Colonic mucosa (tissue), 4 donors: ENCODE measurements at regions not wholly inside any gene's neighbourhood (a gene's known extent, or its start where the extent isn't known, plus 50 kb on each side); places are given as distances from the start of the nearest gene placed in this dataset.
"Not testable (repeated sequence)": the region's sequence is repeated elsewhere in the genome, so short reads cannot be mapped to it uniquely, and the experiment has no call there.

ENCODE experiments used
- DNase-seq: peaks from one replicate; pipeline ENCODE4 v3.0.0-alpha.2; 2020
- H3K27ac ChIP-seq: fragments of 200-600 bp; one replicate; pipeline ENCODE4 v1.8.0; 2021
- H3K27me3 ChIP-seq: fragments of 200-600 bp; one replicate; pipeline ENCODE4 v1.8.0; 2021
- H3K36me3 ChIP-seq: fragments of 200-600 bp; one replicate; pipeline ENCODE4 v1.8.0; 2021
- H3K4me1 ChIP-seq: fragments of 200-600 bp; one replicate; pipeline ENCODE4 v1.8.0; 2021; ENCODE audit warnings: mild to moderate bottlenecking
- H3K4me3 ChIP-seq: fragments of 200-600 bp; one replicate; pipeline ENCODE4 v1.8.0; 2021
- H3K9ac ChIP-seq, 2 donors: one replicate each; pipeline ENCODE4 v1.7.0; 2013; ENCODE audit warnings: control low read depth in 2 of 2, low read depth in 2 of 2, low read length in 2 of 2
- H3K9me3 ChIP-seq: fragments of 200-600 bp; one replicate; pipeline ENCODE4 v1.8.0; 2021
- intact Hi-C: fragments of 100-400 bp; cut with DNase I; formaldehyde crosslinking; loops from one replicate; pipeline ENCODE4 v1.14.1; 2022
- TF ChIP-seq, protein P1 (sequence below): fragments of 200-600 bp; IDR thresholded peaks from one replicate; pipeline ENCODE4 v1.8.0; 2022; ENCODE audit warnings: antibody characterized with exemption, mild to moderate bottlenecking
- donor health status: healthy.
- donor health status: DM: no; HTN: no; CAD: no.
- donor health status: DM: no; HTN: no; CAD: no.

DNA sequence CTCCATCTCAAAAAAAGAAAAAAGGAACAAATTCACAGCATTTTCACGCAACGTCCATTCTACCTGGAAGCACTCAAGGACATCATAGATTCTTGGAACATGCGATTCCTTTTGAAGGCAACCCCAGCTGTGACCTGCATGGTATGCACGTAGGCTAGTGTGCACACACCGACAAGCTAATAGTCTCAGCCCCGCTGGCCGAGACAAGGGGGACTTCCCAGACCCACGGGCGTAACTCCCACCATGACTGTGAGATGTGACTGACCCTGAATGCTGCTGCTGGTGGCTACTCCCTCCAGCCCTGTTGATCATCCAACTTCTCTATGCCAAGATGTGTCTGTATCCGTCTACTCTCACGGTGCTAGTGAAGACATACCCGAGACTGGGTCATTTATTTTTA lies 78.3 kb downstream of the CRLF2 start:
- Histone ChIP-seq H3K9me3 (no peaks in the 10 kb centered on the region), H3K4me3 (no peak overlapping the region), H3K9ac (no peak overlapping the region), H3K27me3 (no peaks in the 10 kb centered on the region), H3K36me3 (no peaks in the 10 kb centered on the region), H3K27ac (no peak overlapping the region), H3K4me1 (no peaks in the 10 kb centered on the region)
- DNase-seq, result no peak
- intact Hi-C loops, result no loop called here
- TF ChIP-seq, protein P1, sequence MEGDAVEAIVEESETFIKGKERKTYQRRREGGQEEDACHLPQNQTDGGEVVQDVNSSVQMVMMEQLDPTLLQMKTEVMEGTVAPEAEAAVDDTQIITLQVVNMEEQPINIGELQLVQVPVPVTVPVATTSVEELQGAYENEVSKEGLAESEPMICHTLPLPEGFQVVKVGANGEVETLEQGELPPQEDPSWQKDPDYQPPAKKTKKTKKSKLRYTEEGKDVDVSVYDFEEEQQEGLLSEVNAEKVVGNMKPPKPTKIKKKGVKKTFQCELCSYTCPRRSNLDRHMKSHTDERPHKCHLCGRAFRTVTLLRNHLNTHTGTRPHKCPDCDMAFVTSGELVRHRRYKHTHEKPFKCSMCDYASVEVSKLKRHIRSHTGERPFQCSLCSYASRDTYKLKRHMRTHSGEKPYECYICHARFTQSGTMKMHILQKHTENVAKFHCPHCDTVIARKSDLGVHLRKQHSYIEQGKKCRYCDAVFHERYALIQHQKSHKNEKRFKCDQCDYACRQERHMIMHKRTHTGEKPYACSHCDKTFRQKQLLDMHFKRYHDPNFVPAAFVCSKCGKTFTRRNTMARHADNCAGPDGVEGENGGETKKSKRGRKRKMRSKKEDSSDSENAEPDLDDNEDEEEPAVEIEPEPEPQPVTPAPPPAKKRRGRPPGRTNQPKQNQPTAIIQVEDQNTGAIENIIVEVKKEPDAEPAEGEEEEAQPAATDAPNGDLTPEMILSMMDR, result no peak

DNA sequence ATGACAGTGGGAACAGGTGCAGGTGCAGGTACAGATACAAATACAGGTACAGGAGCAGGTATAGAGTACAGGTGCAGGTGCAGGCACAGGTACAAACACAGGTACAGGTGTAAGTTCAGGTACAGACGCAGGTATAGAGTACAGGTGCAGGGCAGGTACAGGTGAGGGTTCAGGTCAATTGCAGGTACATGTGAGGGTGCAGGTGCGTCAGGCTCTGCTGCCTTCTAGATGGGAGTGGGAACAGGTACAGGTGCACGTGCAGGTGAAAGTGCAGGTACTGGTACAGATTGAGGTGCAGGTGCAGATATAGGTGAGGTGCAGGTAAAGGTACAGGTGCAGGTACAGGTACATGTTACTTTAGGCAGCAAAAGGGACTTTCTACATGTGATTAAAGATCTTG lies 85.7 kb downstream of the CRLF2 start:
- no peaks in the 10 kb centered on the region for H3K36me3 ChIP-seq
- no peaks in the 10 kb centered on the region for H3K27me3 ChIP-seq
- no peak overlapping the region for H3K9ac ChIP-seq
- no peaks in the 10 kb centered on the region for H3K9me3 ChIP-seq
- intact Hi-C loops, result no loop called here
- H3K27ac ChIP-seq, result no peak overlapping the region
- H3K4me1 ChIP-seq, result no peaks in the 10 kb centered on the region
- DNase-seq, result no peak
- TF ChIP-seq, protein P1, result no peak
- no peak overlapping the region for H3K4me3 ChIP-seq

DNA sequence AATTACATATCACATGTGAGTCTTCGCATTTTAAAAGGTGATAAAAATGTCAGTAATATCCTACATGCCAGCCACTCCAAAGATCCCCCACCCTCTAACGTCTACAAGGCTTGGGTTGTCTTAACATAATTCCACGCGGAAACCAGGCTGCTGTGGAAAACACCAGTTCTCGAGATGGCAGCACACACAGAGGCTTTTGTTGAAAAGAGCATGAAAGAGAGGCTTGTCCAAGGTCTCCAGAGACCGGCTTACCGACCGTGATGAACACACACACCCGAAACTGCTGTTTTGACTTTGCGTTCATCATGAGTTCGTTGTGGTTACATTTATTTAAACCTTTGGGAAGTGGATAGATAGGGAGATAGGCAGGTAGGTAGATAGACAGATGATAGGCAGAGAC lies 87.9 kb downstream of the CRLF2 start:
- no peak overlapping the region for H3K27ac ChIP-seq
- H3K4me3 ChIP-seq, result no peak overlapping the region
- H3K27me3 ChIP-seq, result no peaks in the 10 kb centered on the region
- no peaks in the 10 kb centered on the region for H3K9me3 ChIP-seq
- TF ChIP-seq, protein P1, result no peak
- intact Hi-C loops, result no loop called here
- H3K9ac ChIP-seq, result no peak overlapping the region
- DNase-seq, result no peak
- no peaks in the 10 kb centered on the region for H3K36me3 ChIP-seq
- H3K4me1 ChIP-seq, result no peaks in the 10 kb centered on the region

DNA sequence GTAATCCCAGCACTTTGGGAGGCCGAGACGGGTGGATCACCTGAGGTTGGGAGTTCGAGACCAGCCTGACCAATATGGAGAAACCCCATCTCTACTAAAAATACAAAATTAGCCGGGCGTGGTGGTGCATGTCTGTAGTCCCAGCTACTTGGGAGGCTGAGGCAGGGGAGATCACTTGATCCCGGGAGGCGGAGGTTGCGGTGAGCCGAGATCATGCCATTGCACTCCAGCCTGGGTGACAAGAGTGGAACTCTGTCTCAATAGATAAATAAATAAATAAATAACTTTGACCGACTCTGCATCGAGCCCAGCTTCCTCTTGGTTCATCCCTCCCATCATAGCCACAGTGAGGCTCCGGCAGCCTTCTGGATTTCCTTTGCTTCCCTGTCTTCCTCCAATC lies 89.6 kb downstream of the CRLF2 start:
- H3K9ac ChIP-seq, H3K4me3 ChIP-seq, DNase-seq, H3K4me1 ChIP-seq, H3K27ac ChIP-seq, H3K9me3 ChIP-seq, intact Hi-C loops, H3K27me3 ChIP-seq, H3K36me3 ChIP-seq: not testable (repeated sequence)

DNA sequence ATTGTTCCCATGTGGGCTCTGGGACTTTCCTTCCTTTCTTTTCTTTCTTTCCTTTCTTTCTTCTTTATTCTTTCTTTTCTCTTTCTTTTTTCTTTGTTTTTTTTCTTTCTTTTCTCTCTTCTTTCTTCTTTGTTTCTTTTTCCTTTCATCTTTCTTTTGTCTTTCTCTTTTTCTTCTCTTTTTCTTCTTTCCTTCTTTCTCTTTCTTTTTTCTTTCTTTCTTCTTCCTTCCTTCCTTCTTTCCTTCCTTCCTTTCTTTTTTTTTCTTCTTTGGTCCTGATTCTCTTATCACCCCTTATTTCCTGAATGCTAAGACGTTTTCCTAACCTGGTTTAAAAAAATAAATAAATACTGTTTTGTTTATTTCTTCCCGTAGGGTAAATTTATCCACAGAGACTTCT lies 93.2 kb downstream of the CRLF2 start:
- no peak for DNase-seq
- intact Hi-C loops, result no loop called here
- Histone ChIP-seq H3K9me3 (no peaks in the 10 kb centered on the region), H3K36me3 (no peaks in the 10 kb centered on the region), H3K9ac (no peak overlapping the region), H3K4me1 (no peaks in the 10 kb centered on the region), H3K27me3 (no peaks in the 10 kb centered on the region), H3K27ac (no peak overlapping the region), H3K4me3 (no peak overlapping the region)
- TF ChIP-seq, protein P1, result no peak

DNA sequence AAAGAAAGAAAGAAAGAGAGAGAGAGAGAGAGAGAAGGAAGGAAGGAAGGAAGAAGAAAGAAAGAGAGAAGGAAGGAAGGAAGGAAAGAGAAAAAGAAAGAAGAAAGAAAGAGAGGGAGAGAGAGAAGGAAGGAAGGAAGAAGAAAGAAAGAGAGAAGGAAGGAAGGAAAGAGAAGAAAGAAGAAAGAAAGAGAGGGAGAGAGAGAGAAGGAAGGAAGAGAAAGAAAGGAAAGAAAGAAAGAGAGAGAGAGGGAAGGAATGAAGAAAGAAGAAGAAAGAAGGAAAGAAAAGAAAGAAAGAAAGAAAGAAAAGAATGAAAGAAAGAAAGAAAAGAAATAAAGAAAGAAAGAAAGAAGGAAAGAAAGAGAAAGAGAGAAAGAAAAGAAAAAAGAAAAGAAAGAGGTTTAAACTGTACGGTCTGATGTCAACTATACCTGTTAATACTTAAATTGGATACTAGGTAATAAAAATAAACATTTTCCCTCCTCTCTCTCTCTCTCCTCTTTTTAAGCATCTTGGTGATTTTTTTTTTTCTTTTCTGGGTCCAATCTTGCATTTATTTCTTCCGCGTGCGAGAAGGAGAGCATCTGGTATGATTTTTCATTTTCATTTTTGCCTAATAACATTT lies 93.8 kb downstream of the CRLF2 start:
- Histone ChIP-seq H3K4me3 (no peak overlapping the region), H3K27ac (no peak overlapping the region), H3K9ac (no peak overlapping the region), H3K36me3 (no peaks in the 10 kb centered on the region), H3K4me1 (no peaks in the 10 kb centered on the region), H3K27me3 (no peaks in the 10 kb centered on the region), H3K9me3 (no peaks in the 10 kb centered on the region)
- no peak for DNase-seq
- intact Hi-C loops, result no loop called here
- TF ChIP-seq, protein P1, result no peak

DNA sequence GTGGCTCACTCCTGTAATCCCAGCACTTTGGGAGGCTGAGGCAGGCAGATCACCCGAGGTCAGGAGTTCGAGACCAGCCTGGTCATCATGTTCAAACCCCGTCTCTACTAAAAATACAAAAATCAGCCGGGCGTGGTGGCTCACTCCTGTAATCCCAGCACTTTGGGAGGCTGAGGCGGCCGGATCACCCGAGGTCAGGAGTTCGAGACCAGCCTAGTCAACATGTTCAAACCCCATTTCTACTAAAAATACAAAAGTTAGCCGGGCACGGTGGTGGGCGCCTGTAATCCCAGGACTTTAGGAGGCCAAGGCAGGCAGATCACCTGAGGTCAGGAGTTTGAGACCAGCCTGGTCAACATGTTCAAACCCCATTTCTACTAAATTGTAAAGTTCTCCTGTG lies 97.0 kb downstream of the CRLF2 start:
- H3K27ac ChIP-seq, H3K4me3 ChIP-seq, H3K27me3 ChIP-seq, H3K4me1 ChIP-seq, DNase-seq, H3K36me3 ChIP-seq, intact Hi-C loops, H3K9ac ChIP-seq, H3K9me3 ChIP-seq: not testable (repeated sequence)
